GM21529 (cell line): ENCODE measurements at regions not wholly inside any gene's neighbourhood (a gene's known extent, or its start where the extent isn't known, plus 50 kb on each side); places are given as distances from the start of the nearest gene placed in this dataset.

Source experiments
- ATAC-seq: cut with Tn5 transposase; IDR thresholded peaks from one replicate; pipeline ENCODE4 v1.9.1; 2021; ENCODE audit not compliant: unreplicated experiment

- no peak for ATAC-seq
These were observed 168.5 kb downstream of the TEX36 start for GRCh38 chr10:125514206-125515162.

GRCh38 chr10:125513429-125514182 is 169.4 kb downstream of the TEX36 start:
- ATAC-seq: no peak

GRCh38 chr10:125510998-125511397 is 172.0 kb downstream of the TEX36 start:
- ATAC-seq: no peak

- no peak for ATAC-seq
These were observed 177.3 kb downstream of the TEX36 start for GRCh38 chr10:125505648-125506047.

- ATAC-seq: no peak
These were observed 180.7 kb downstream of the TEX36 start for GRCh38 chr10:125502276-125502675.

DNA sequence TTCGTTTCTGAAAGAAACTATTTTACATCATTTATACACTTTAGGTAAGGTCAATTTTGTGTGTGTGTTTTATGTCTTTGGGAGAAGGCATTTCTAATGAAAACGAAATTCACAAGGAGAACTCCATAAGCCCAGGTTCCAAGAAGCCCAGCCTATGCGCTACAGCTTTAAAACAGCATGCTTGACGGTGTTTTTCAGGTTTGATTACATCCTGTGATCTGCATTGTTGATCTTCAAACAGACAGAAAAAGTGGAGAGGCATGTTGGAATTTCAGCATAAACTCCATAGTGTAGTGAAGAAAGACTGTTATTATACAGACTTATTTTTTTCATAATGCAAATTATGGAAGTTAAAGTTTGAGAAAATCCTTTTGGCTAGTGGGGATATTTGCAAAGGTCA is 187.6 kb downstream of the TEX36 start:
- ATAC-seq: no peak

GRCh38 chr10:125494651-125495239 is 188.2 kb downstream of the TEX36 start:
- no peak for ATAC-seq

GRCh38 chr10:125491381-125491780 is 191.6 kb downstream of the TEX36 start:
- ATAC-seq: no peak

DNA sequence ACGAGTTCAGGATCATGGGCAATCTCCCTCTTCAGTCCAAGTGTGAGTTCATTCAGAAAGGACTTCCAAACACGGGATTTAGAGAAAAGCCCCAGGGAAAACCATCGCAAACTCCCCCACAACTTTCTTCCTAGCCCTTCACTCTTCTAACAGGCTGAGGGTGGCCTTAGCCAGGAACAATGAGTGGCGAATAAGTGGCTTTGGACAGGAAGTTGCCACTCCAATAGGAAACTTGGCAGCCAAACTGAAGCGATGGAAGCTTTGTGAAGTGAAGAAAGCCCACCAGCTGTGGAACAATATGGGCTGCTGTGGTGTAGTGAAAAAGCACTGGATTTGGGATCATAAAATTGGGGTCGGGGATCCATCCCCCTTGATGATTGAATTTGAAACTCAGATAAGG is 193.2 kb downstream of the TEX36 start:
- ATAC-seq: no peak

DNA sequence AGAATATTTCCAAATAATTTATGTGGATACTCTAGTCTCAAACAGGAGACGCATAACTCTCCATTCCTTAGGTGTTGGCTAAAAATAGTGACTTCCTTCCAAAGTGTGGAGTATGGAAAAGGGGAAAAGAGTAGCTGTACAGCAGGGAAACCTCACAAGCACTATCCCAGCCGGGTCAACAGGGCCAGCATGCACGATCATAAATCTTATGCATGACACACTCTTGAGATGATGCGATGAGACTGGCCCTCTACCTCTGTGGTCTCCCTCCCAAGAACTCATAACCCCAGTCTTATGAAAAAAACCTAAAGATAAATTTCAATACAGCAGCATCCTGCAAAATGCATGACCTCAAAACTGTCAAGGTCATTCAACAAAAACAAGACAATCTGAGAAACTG is 197.3 kb downstream of the TEX36 start:
- no peak for ATAC-seq

GRCh38 chr10:125484035-125484732 is 198.8 kb downstream of the TEX36 start:
- no peak for ATAC-seq

GRCh38 chr10:125482637-125483036 is 200.3 kb downstream of the TEX36 start:
- no peak for ATAC-seq

DNA sequence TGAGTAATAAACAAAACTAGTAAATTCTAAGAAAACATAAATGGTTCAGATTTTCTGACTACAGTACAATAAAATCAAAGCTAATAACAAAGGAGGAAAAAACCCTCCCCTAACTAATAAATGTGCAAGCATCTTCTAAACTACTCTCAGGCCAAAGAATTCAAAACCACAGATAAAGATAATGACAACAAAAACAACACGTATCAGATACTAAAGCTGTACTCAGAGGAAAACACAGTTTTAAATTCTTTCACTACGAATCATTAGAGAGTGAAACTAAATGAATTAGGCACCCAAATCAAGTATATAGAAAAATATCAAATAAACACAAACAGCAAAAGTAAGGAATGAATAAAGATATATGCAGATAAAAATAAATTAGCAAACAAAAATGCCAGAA is 200.9 kb downstream of the TEX36 start:
- ATAC-seq: no peak

- no peak for ATAC-seq
These were observed 203.9 kb downstream of the TEX36 start for GRCh38 chr10:125479059-125479458.

DNA sequence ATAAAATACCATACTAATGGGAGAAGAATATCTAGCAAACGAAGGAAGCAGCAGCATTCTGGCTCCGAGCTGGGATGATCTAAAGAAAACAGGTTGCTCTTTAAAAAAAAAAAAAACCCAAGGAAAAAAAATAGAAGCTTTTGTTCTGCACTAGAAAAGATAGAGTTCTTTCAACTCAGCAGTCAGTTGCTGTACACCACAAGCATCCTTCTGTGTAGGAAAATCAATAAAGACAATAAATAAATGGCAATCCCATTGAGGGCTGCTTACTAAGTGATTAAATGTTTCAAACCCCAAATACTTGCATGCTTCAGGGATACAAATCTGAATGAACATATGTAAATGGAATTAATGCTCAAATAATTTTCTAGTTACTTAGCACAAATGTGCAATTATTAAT is 207.1 kb downstream of the TEX36 start:
- no peak for ATAC-seq

DNA sequence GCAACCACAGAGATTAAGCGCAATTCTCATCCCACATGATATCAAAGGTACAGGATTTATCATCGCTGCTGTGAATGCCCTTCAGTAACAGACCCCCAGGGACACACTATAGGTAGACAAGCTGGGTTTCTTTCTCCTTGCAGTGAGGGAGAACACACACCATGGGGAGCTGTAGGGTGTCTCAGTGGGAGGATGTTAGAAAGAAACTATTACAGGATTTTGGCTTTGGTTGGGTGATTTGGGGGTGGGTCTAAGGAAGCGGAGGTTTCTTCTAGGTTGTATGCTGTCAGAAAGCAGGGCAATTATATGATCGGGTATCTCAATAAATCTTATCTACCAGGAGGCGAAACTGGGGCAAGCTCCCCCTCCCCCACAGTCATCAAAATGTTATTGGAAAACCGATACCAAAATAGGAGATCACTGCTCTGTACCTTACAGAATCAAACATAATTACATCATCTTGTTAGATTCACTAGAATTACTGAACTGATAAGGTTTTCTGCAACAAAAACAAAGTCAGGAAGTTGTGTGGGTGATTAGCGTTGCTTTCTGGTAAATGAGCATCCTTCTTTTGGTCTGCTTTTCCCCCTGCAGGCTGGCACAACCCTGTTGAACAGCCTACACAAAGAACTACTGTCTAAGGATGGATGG is 209.7 kb downstream of the TEX36 start:
- no peak for ATAC-seq

DNA sequence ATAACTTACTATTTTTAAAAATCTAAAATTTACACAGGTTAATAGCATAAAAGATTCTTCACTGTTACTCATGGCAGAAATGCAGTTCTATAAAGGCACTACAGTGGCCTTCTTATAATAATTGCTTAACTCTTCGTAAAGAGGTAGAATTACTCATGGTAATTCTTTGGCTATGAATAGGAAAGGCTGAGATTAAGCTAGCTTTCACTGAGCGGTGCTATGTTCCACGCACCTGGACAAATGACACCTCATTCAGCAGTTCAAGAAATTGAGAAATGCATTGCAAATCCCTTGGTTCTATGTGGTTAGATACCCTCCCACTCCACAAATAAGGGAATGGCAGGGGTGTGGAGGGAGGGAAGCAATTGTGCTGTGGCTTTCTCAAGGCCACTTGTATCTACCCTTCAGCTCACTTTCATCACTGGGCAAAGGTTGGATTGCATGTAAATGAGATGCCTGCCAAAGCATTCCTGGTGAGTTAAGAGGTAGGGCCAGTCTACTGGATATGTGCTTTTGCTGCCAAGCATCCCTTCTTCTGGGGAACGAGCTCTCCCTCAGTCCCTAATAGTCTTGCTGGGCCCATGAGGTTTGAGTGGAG is 210.9 kb downstream of the TEX36 start:
- ATAC-seq: no peak

GRCh38 chr10:125468278-125468677 is 214.7 kb downstream of the TEX36 start:
- no peak for ATAC-seq

DNA sequence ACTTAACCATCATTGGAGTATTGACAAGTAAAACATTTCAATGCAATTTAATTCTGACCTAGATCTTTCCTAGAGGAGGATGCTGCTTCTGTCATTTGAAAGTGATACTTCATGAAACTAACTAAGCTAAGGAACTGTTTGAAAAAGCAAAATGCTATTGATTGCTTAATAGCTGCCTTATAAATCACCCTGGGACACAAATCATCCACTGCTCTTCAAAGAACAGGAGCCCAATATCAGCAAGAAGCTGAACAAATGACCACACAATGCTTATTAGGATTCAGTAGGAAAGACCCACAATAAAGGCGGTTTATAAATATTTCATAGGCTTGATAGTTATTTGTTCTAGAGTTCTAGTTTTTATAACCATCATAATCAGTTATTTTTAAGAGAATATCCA is 216.3 kb downstream of the TEX36 start:
- no peak for ATAC-seq

GRCh38 chr10:125462845-125463244 is 220.1 kb downstream of the TEX36 start:
- no peak for ATAC-seq
